Left colon (tissue), 2 donors: ENCODE measurements at regions not wholly inside any gene's neighbourhood (a gene's known extent, or its start where the extent isn't known, plus 50 kb on each side); places are given as distances from the start of the nearest gene placed in this dataset.
"Not testable (repeated sequence)": the region's sequence is repeated elsewhere in the genome, so short reads cannot be mapped to it uniquely, and the experiment has no call there.

Source experiments
- ATAC-seq: fragments of 200-7000 bp; cut with Tn5 transposase; one replicate; pipeline ENCODE4 v1.9.1; 2020; ENCODE audit warnings: mild to moderate bottlenecking, moderate library complexity
- DNase-seq, 2 donors: peaks; one replicate each; pipeline ENCODE4 v3.0.0-alpha.2; 2020
- intact Hi-C, 2 donors: fragments of 100-400 bp; cut with DNase I in 1 of 2; cut with micrococcal nuclease in 1 of 2; formaldehyde crosslinking; loops; one replicate each; pipeline versions ENCODE4 v1.11.2 to v1.14.0; 2022; cut with DNase I, micrococcal nuclease
- donor health status: DM: no; HTN: no; CAD: no.
- donor health status: DM: yes; HTN: yes; CAD: no.

- ATAC-seq, result no peak
- intact Hi-C loops, result loop anchor here in 1 of 2 donors (10.0 kb wide), 1 partner anchor 46 kb away; no protein-coding TSS in a partner anchor
- no peak for DNase-seq
Observed at GRCh38 chr18:43830303-43830702, 553.0 kb upstream of the SYT4 start.

GRCh38 chr18:43830947-43831346, 553.7 kb upstream of the SYT4 start:
- intact Hi-C loops, result loop anchor here in 1 of 2 donors (10.0 kb wide), 1 partner anchor 46 kb away; no protein-coding TSS in a partner anchor
- DNase-seq (no peak), ATAC-seq (no peak)

GRCh38 chr18:43846299-43846698, 569.0 kb upstream of the SYT4 start:
- DNase-seq (no peak), ATAC-seq (no peak)
- intact Hi-C loops, result no loop called here

- intact Hi-C loops, result no loop called here
- ATAC-seq (no peak), DNase-seq (no peak)
Observed at GRCh38 chr18:43847164-43848091, 570.1 kb upstream of the SYT4 start.

GRCh38 chr18:43849831-43850230, 572.5 kb upstream of the SYT4 start:
- DNase-seq, intact Hi-C loops, ATAC-seq: not testable (repeated sequence)

GRCh38 chr18:43855376-43855775, 578.1 kb upstream of the SYT4 start:
- ATAC-seq (no peak), DNase-seq (no peak)
- intact Hi-C loops, result no loop called here

- ATAC-seq (no peak), DNase-seq (no peak)
- intact Hi-C loops, result no loop called here
Observed at GRCh38 chr18:43863180-43863579, 585.9 kb upstream of the SYT4 start.

- no peak for ATAC-seq
- DNase-seq, result no peak
- intact Hi-C loops, result no loop called here
Observed at GRCh38 chr18:43866696-43867095, 589.4 kb upstream of the SYT4 start.

- DNase-seq (no peak), ATAC-seq (no peak)
- intact Hi-C loops, result no loop called here
Observed at GRCh38 chr18:43868497-43868995, 591.3 kb upstream of the SYT4 start.

GRCh38 chr18:43869451-43870008, 592.2 kb upstream of the SYT4 start:
- DNase-seq (no peak), ATAC-seq (no peak)
- intact Hi-C loops, result no loop called here

GRCh38 chr18:43870626-43871025, 593.3 kb upstream of the SYT4 start:
- intact Hi-C loops, result no loop called here
- no peak for DNase-seq
- no peak for ATAC-seq

GRCh38 chr18:43875511-43875910, 598.2 kb upstream of the SYT4 start:
- ATAC-seq, result no peak
- intact Hi-C loops, result no loop called here
- DNase-seq, result no peak

- no peak for ATAC-seq
- DNase-seq, result no peak
- intact Hi-C loops, result no loop called here
Observed at GRCh38 chr18:43876286-43876685, 599.0 kb upstream of the SYT4 start.

GRCh38 chr18:43876748-43877147, 599.5 kb upstream of the SYT4 start:
- intact Hi-C loops, result no loop called here
- no peak for ATAC-seq
- no peak for DNase-seq

GRCh38 chr18:43877616-43878321, 600.5 kb upstream of the SYT4 start:
- no peak for ATAC-seq
- no peak for DNase-seq
- intact Hi-C loops, result no loop called here

GRCh38 chr18:43879415-43879814, 602.1 kb upstream of the SYT4 start:
- ATAC-seq, result no peak
- intact Hi-C loops, result no loop called here
- DNase-seq, result no peak

GRCh38 chr18:43882358-43883055, 605.2 kb upstream of the SYT4 start:
- DNase-seq, result no peak
- intact Hi-C loops, result no loop called here
- no peak for ATAC-seq

GRCh38 chr18:43883886-43884285, 606.6 kb upstream of the SYT4 start:
- ATAC-seq (no peak), DNase-seq (no peak)
- intact Hi-C loops, result no loop called here

GRCh38 chr18:43886341-43886740, 609.1 kb upstream of the SYT4 start:
- no peak for ATAC-seq
- no peak for DNase-seq
- intact Hi-C loops, result no loop called here
